PFSK-1 (cell line): ENCODE measurements at regions not wholly inside any gene's neighbourhood (a gene's known extent, or its start where the extent isn't known, plus 50 kb on each side); places are given as distances from the start of the nearest gene placed in this dataset.

ENCODE experiments used
- POLR2AphosphoS5 ChIP-seq: IDR thresholded peaks from 2 replicates; pipeline ENCODE4 v1.6.1; 2012; ENCODE audit warnings: low read depth, mild to moderate bottlenecking, control low read depth, low read length, moderate library complexity
- SIN3A ChIP-seq: IDR thresholded peaks from 2 replicates; pipeline ENCODE4 v1.6.1; 2012; ENCODE audit warnings: mild to moderate bottlenecking, low read length, moderate library complexity, borderline replicate concordance; ENCODE audit not compliant: insufficient read depth
- TF ChIP-seq, protein P1 (sequence below), 2 experiments: IDR thresholded peaks; 2 replicates each; pipeline versions ENCODE4 v1.6.1 to v1.8.0; 2011 to 2012; ENCODE audit warnings: low read depth in 2 of 2, low read length in 2 of 2, control low read depth in 1 of 2, inconsistent platforms in 1 of 2, mild to moderate bottlenecking in 1 of 2, moderate library complexity in 1 of 2; ENCODE audit not compliant: insufficient read depth in 1 of 2

GRCh38 chr10:63935705-63936104, 414.5 kb downstream of the REEP3 start:
- TF ChIP-seq, protein P1, sequence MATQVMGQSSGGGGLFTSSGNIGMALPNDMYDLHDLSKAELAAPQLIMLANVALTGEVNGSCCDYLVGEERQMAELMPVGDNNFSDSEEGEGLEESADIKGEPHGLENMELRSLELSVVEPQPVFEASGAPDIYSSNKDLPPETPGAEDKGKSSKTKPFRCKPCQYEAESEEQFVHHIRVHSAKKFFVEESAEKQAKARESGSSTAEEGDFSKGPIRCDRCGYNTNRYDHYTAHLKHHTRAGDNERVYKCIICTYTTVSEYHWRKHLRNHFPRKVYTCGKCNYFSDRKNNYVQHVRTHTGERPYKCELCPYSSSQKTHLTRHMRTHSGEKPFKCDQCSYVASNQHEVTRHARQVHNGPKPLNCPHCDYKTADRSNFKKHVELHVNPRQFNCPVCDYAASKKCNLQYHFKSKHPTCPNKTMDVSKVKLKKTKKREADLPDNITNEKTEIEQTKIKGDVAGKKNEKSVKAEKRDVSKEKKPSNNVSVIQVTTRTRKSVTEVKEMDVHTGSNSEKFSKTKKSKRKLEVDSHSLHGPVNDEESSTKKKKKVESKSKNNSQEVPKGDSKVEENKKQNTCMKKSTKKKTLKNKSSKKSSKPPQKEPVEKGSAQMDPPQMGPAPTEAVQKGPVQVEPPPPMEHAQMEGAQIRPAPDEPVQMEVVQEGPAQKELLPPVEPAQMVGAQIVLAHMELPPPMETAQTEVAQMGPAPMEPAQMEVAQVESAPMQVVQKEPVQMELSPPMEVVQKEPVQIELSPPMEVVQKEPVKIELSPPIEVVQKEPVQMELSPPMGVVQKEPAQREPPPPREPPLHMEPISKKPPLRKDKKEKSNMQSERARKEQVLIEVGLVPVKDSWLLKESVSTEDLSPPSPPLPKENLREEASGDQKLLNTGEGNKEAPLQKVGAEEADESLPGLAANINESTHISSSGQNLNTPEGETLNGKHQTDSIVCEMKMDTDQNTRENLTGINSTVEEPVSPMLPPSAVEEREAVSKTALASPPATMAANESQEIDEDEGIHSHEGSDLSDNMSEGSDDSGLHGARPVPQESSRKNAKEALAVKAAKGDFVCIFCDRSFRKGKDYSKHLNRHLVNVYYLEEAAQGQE (IDR thresholded peaks at IDR 0.05; ENCODE audit: insufficient read depth in 1 of 2, low read depth in 2 of 2, low read length in 2 of 2): no peak
- no peak for TF ChIP-seq POLR2AphosphoS5
- no peak for TF ChIP-seq SIN3A
